ENCODE measurements at regions not wholly inside any gene's neighbourhood (a gene's known extent, or its start where the extent isn't known, plus 50 kb on each side); places are given as distances from the start of the nearest gene placed in this dataset.
"Not testable (repeated sequence)": the region's sequence is repeated elsewhere in the genome, so short reads cannot be mapped to it uniquely, and the experiment has no call there.

DNA sequence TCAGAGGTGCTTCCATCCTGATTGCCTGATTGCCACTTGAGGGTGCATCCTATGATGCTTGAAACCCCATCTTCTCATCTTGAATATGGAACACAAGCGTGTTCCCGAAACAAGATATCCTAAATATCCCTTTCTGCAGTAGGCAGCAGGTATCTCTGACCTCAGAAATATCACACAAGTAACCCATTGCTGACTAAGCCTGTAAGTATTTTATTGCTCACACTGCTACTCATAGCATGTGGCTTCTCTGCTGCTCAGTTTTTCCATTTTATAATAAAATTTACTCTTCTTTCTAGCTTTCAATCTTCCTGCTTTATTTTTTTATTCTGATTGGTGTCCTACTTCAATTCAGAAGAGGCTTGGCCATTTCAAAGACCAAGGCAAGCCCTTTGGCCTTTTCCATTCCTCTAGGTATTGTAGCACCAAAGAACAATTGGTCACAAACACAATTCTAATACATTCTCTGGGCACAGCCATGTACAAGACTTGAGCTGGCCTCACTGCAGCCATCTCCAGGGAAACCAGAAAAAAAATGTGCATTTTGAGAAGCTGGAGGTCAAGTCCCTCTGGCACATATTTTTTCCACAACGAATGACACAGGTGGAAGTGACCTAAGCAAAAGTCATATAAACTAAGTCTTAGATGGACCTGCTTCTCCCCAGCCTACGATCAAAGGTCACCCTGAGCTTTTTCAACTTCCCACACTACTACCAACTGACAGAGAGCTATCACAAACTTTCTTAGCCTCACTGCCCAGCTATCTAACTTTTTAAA, 107.0 kb downstream of the OR13H1 start:
- TF ChIP-seq, protein P1, sequence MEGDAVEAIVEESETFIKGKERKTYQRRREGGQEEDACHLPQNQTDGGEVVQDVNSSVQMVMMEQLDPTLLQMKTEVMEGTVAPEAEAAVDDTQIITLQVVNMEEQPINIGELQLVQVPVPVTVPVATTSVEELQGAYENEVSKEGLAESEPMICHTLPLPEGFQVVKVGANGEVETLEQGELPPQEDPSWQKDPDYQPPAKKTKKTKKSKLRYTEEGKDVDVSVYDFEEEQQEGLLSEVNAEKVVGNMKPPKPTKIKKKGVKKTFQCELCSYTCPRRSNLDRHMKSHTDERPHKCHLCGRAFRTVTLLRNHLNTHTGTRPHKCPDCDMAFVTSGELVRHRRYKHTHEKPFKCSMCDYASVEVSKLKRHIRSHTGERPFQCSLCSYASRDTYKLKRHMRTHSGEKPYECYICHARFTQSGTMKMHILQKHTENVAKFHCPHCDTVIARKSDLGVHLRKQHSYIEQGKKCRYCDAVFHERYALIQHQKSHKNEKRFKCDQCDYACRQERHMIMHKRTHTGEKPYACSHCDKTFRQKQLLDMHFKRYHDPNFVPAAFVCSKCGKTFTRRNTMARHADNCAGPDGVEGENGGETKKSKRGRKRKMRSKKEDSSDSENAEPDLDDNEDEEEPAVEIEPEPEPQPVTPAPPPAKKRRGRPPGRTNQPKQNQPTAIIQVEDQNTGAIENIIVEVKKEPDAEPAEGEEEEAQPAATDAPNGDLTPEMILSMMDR (IDR thresholded peaks at IDR 0.05; ENCODE audit: control extremely low read depth, extremely low read depth, low read depth, missing control alignments): no peak
- POLR2A ChIA-PET: no interaction called here
- CTCF ChIA-PET: interaction anchor here (0.8 kb wide), 1 partner anchor 10 kb away, joined by 3 read pairs; no protein-coding TSS in a partner anchor
- DNase-seq (ENCODE audit: extremely low spot score): no peak

DNA sequence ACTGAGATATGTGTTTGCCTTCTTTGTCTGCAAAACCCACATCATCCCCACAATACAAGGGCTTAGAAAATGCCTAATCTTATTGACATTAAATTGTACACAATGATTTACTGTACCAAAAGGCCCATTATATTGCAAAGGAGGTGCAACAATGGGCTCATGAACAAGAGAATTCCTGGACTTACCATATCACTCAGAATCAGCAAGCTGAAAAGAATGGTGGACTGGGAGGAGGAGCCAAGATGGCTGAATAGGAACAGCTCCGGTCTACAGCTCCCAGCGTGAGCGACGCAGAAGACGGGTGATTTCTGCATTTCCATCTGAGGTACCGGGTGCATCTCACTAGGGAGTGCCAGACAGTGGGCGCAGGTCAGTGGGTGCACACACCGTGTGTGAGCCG, 119.9 kb downstream of the OR13H1 start:
- CTCF ChIA-PET; POLR2A ChIA-PET; DNase-seq (ENCODE audit: extremely low spot score): not testable (repeated sequence)

DNA sequence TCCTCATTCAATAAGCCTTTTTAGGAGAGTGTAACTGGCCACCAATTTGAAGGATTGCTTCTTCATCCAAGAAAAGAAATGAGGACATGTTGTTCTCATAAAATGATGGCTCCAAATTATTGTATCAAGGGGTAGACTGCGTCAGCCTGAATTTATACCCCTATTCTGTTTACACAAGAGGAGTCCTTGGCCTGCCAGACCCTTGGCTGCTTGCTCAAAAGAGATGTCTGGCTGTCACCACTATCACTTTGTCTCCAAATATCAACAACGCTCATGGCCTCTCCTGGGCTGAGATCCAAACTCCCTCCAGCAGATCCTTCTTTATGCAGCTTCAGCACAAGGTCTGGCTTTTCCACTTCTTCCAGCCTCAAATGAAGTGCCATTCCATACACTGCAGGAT, 127.9 kb downstream of the OR13H1 start:
- POLR2A ChIA-PET: no interaction called here

DNA sequence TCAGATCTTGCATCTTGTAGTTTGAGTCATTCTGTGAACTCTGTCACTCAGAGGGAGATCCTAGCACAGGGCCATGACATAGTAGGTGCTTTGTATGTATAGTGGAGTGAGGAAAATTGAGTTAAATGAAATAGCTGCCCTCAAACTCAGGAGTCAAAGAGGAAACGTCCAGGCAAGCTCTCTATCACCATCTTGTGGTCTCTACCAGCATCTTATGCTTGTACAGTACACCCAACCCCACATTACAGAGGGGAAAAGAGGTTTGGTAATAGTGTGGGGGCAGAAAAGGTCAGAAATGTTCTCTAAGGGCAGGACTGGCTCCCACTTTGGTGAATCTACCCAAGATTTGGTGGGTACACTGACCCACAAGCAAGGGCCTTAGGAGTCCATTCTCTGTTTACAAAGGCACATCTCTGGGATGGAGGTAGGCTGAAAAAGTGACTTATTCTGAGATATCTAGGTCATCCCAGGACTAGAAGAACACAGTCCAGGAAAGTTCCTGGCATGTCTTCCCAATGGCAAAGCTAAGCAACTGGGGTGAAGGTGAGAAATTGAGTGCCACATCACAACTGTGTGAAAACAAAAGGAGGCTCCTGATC, 131.8 kb downstream of the OR13H1 start:
- TF ChIP-seq, protein P1 (IDR thresholded peaks at IDR 0.05; ENCODE audit: control extremely low read depth, extremely low read depth, low read depth, missing control alignments): peak; percentile 26
- POLR2A ChIA-PET: no interaction called here
- DNase-seq (ENCODE audit: extremely low spot score): peak; percentile 38
- CTCF ChIA-PET: interaction anchor here (0.8 to 1.5 kb wide), 5 partner anchors 11 to 681 kb away, joined by 3 to 6 read pairs (median 4); no protein-coding TSS in a partner anchor

More for the DNA sequence above, 127.9 kb downstream of the OR13H1 start:
- TF ChIP-seq, protein P1 (IDR thresholded peaks at IDR 0.05; ENCODE audit: control extremely low read depth, extremely low read depth, low read depth, missing control alignments): no peak
- DNase-seq (ENCODE audit: extremely low spot score): no peak
- CTCF ChIA-PET: no interaction called here

DNA sequence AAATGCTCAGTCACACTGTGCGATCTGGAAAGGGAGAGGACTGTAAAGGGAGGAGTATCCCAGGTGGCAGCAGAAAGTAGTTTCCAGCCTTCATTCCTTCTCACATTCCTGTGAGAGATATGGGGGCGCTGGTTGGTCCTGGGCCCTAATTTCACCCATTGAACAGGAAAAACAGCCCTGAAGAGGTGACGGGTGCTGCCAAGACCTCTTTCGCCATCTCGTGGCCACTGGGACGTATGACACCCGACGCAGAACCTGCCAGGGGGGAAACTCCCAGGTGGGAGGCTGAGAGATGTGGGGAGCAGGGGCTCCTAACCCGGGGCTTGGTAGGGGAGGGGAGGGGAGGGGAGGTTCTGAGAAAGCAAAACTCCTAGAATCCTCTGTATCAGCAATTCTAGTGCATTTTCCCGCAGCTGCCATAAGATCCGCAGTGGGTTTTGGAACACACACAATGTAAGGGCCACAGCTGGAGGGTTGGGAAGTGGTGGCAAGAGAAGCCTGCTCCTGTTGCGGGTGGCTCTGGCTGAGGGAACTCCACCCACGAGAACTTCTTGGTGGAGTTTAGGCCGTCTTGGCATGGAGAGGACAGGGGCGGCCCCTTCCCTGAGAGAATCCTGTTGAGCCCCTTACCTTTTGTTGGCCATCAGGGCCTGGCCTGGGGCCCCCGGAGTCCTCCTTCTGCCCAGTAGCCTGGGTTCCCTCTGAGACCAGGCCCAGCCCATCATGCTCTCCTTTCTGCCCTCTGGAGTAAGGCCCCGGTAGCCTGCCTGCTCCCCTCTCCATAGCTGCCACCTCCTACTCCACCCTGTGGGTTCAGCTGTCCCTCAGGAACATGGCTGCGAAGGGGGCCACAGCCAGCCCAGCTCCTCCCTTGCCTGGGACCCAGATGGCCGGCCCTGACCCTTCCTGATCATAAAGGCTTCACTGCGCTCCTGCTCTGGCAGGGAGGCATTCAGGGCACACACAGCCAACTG, 134.1 kb downstream of the OR13H1 start:
- ChIA-PET CTCF (interaction anchor here (0.7 to 1.5 kb wide), 5 partner anchors 20 to 705 kb away, joined by 3 to 7 read pairs (median 3); no protein-coding TSS in a partner anchor), POLR2A (no interaction called here)
- TF ChIP-seq, protein P1 (IDR thresholded peaks at IDR 0.05; ENCODE audit: control extremely low read depth, extremely low read depth, low read depth, missing control alignments): peak; percentile 58
- DNase-seq (ENCODE audit: extremely low spot score): peak; percentile 73

DNA sequence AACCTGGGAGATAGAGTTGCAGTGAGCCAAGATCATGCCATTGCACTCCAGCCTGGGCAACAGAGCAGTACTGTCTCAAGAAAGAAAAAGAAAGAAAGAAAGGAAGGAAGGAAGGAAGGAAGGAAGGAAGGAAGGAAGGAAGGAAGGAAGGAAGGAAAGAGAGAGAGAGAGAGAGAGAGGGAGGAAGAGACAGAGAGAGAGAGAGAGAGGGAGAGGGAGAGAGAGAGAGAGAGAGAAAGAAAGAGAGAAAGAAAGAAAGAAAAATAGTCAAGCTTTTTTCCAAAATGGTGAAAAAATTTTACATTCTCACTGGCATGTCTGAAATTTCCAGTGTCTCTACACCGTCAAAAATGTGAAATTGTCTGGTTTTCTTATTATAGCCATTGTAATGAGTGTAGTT, 138.9 kb downstream of the OR13H1 start:
- POLR2A ChIA-PET; CTCF ChIA-PET; DNase-seq (ENCODE audit: extremely low spot score): not testable (repeated sequence)

DNA sequence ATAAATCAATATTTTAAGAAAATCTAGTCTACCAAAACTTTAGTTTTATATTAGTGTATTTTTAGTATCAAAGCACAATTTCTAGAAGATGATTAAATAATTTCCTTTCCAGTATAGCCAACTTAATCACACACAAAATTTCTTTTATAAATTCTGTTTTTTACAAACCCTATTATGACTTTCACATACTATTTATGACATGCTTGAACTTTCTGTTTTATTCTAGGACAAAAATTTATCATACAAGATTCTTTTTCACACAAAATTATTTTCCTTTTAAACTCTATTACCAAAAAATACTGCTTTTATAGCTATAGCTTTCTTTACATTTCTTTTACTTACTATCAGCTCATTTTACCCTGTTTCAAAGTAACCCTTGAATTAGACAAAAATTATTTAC, 149.5 kb downstream of the OR13H1 start:
- TF ChIP-seq, protein P1 (IDR thresholded peaks at IDR 0.05; ENCODE audit: control extremely low read depth, extremely low read depth, low read depth, missing control alignments): no peak
- ChIA-PET CTCF (no interaction called here), POLR2A (no interaction called here)
- no peak for DNase-seq (ENCODE audit: extremely low spot score)

DNA sequence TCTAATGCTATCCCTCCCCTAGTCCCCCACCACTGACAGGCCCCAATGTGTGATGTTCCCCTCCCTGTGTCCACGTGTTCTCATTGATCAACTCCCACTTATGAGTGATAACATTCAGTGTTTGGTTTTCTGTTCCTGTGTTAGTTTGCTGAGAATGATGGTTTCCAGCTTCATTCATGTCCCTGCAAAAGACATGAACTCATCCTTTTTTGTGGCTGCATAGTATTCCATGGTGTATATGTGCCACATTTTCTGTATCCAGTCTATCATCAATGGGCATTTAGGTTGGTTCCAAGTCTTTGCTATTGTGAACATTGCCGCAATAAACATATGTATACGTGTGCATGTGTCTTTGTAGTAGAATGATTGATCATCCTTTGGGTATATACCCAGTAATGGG, 153.1 kb downstream of the OR13H1 start:
- CTCF ChIA-PET: interaction anchor here (1.5 kb wide), 1 partner anchor 20 kb away, joined by 4 read pairs; no protein-coding TSS in a partner anchor
- DNase-seq (ENCODE audit: extremely low spot score); POLR2A ChIA-PET: not testable (repeated sequence)
